Omental fat pad (tissue), 3 donors: ENCODE measurements at regions not wholly inside any gene's neighbourhood (a gene's known extent, or its start where the extent isn't known, plus 50 kb on each side); places are given as distances from the start of the nearest gene placed in this dataset.

Source experiments
- ATAC-seq: fragments of 150-250 bp; one replicate; pipeline ENCODE4 v1.9.1; 2016; ENCODE audit warnings: mild to moderate bottlenecking, moderate library complexity; ENCODE audit not compliant: low FRiP score
- DNase-seq: peaks from one replicate; pipeline ENCODE4 v3.0.0-alpha.2; 2019; ENCODE audit warnings: low spot score
- TF ChIP-seq, protein P1 (sequence below), 3 donors: fragments of 450-650 bp; IDR thresholded peaks; one replicate each; pipeline ENCODE4 v1.5.1; 2016 to 2017; ENCODE audit warnings: antibody characterized with exemption in 3 of 3, mild to moderate bottlenecking in 3 of 3, moderate library complexity in 2 of 3

DNA sequence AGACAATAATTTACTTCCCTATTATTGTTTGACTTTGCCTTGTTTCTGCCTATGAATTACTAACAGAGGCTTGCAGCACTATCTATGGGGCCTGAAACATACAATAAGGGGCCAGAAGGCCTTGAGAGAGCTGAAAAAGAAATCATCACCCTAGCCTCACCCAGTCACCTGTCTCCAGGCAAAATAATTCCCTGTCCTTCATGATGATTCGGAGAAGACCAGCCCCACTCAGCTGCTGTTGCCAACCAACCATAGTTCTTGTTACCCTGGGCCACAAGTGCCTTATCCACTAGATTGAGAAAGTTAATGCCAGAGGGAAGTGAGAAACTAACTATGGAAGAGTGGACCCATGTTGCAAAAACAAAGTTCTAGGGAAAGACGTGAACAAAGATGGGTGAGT is 97.1 kb downstream of the ARF6 start:
- DNase-seq (no peak), ATAC-seq (no peak)
- TF ChIP-seq, protein P1, sequence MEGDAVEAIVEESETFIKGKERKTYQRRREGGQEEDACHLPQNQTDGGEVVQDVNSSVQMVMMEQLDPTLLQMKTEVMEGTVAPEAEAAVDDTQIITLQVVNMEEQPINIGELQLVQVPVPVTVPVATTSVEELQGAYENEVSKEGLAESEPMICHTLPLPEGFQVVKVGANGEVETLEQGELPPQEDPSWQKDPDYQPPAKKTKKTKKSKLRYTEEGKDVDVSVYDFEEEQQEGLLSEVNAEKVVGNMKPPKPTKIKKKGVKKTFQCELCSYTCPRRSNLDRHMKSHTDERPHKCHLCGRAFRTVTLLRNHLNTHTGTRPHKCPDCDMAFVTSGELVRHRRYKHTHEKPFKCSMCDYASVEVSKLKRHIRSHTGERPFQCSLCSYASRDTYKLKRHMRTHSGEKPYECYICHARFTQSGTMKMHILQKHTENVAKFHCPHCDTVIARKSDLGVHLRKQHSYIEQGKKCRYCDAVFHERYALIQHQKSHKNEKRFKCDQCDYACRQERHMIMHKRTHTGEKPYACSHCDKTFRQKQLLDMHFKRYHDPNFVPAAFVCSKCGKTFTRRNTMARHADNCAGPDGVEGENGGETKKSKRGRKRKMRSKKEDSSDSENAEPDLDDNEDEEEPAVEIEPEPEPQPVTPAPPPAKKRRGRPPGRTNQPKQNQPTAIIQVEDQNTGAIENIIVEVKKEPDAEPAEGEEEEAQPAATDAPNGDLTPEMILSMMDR (IDR thresholded peaks at IDR 0.05) = no peak

DNA sequence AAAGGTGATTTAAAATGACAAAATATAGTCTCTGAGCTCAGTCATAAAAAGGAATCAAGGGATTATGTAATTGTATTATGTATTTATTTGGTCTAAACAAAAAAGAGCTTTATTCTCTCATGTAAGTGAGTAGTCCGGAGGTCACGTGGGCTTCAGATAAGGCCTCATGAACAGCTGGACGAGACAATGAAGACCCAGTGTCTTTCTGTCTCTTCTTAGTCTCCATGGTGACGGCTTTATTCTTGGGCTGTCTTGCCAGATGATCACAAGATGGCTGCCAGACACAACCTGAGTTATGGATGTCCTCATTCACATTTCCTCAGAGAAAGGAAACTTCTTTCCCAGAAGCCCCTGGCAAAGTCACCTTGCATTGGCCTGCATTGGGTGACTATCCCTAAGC is 98.6 kb downstream of the ARF6 start:
- ATAC-seq (no peak), DNase-seq (no peak)
- TF ChIP-seq, protein P1 (IDR thresholded peaks at IDR 0.05) = no peak

DNA sequence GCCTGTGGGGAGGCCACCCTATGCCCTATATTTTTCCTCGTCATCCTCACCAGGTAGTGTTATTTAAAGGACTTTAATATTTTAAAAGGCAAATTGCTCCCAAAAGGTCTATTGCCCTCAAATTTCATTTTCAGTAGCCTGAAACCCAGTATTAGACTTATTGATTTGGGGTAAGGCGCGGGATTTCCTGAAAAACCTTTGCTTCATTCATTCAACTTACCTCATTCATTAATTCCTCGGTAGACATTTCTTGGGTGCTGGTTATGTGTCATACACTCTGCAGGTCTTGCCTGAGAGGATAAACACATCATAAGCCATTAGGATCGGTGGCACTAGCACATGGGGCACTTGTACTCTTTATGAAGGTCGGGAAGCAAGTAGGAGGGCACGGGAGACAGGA is 99.2 kb downstream of the ARF6 start:
- DNase-seq = no peak
- ATAC-seq = no peak
- TF ChIP-seq, protein P1 (IDR thresholded peaks at IDR 0.05) = no peak

DNA sequence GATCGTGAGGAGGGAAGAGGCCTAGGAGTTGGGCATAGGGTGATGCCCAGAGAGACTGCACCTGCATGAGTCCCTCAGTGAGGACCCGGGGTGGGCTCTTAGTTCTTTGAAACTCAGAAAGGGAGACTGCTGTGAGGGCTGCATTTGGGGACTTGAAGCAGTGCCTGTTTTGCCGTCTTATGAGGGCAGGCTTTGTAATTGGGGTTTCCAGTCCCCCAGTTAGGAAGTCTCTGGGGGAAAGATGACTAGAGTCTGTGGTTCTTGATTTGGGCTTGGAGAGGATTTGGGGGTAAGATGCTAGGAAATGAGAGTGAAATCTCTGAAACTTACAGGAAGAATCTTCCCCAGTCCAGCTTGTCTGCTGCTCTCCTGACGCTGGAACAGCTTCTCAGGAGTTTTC is 99.6 kb downstream of the ARF6 start:
- TF ChIP-seq, protein P1 (IDR thresholded peaks at IDR 0.05) = no peak
- ATAC-seq = no peak
- no peak for DNase-seq

DNA sequence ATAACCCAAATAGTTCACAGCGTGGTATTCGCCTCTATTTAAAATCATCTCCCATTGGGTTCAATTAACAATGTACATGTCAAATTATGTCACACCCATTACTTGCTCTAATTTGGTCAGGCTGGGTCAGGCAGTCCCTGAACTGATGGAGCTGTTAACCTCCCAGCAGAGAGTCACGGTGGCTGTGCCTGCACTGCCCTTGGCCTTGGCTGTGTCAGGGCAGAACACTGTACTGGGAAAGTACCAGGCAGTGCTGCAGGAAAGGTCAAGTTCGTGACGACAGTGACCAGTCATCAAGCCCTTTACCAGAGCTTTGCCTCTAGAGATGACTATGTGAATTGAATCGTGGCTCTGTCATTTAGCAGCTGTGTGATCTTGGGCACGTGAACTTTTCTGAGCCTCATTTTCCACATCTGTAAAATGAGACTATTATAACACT is 100.0 kb downstream of the ARF6 start:
- DNase-seq (no peak), ATAC-seq (no peak)
- TF ChIP-seq, protein P1 (IDR thresholded peaks at IDR 0.05) = no peak

DNA sequence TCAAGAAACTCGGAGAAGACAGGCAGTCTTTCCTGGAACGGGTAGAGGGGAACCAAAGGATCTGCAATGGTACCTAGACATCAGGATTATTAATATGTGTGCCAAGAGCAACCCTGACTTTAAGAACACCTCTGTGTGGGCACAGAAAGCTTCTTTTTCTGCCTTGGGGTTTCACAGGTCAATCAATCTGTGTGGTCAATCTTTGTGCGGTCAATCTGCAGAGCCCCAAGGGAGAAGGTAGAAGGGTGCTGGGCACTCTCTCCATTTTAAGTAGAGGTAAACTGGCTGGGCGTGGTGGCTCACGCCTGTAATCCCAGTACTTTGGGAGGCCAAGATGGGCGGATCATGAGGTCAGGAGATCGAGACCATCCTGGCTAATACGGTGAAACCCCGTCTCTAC is 100.7 kb downstream of the ARF6 start:
- TF ChIP-seq, protein P1 (IDR thresholded peaks at IDR 0.05) = no peak
- DNase-seq = no peak
- ATAC-seq = no peak

DNA sequence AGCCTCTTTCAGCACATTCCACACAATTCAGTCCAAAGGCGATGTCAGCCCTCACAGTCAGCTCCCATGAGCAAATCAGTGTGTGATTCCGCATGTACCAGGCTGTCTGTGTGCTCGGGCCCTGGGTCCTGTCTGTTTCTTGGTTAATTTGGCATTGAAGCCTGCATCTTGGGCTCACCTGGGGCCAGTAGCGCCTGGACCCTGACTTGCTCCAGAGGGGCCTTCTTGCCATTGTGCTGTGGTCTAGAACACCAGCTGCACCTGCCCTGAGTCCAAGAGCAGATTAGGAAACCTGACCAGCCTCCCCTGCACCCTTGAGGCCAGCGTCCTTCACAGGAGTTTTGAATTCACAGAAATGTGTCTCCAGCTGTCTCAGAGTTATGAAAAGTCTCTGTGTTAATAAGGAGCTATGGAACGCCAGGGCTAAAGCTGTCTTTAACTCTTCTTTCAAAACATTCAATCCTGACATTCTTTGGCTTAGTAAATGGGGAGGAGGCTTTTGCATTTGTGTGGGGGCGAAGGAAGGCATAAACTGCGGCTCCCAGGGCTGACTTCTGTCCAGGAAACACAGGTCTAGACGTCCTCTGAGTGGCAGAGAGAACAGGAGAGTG is 102.2 kb downstream of the ARF6 start:
- DNase-seq (no peak), ATAC-seq (no peak)
- TF ChIP-seq, protein P1 (IDR thresholded peaks at IDR 0.05) = no peak
